ENCODE measurements at regions not wholly inside any gene's neighbourhood (a gene's known extent, or its start where the extent isn't known, plus 50 kb on each side); places are given as distances from the start of the nearest gene placed in this dataset.
A peak's percentile ranks its signal among the peaks of the same experiment; 100 is the strongest.

DNA sequence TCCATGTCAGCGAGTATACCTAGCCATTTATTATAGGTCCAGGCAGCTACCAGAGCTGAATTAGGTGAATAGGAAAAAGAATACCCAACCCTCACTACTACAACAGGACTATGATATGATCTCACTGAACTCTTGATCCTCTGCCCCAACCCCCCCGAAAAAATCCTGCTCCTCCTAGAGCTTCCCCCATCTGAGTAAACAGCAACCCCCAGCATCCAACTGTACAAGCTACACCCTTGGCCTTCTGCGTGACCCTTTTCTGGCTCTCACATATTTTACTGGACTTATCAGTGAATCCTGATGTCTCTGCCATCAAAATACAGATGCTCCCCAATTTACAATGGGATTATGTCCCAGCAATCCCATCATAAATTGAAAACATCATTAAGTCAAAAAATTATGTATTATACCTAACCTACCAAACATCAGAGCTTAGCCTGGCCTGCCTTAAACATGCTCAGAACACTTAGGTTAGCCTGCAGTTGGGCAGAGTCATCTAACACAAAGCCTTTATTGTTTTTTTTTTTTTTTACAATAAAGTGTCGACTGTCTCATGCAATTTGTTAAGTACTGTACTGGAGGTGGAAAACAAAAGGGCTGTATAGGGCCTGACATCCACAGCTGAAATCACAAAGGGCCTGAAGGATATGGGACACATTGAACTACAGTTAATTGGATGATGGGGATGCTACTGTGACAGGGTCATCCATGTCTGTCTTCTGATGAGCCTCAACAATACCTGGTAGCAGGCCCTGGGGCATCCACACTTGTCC, 128.9 kb upstream of the ERCC6L2 start:
- no peaks in the 10 kb centered on the region for H3K36me3 Mint-ChIP-seq
- no peaks in the 10 kb centered on the region for H3K4me1 Mint-ChIP-seq
- ATAC-seq (ENCODE audit: low read depth in 2 of 2): no peak
- no peak for DNase-seq
- H3K4me3 Mint-ChIP-seq: no peak overlapping the region
- H3K9me3 Mint-ChIP-seq: peaks cover 0 to 3% (median 0%) of the 10 kb centered on the region in 7 donors
- no peak overlapping the region for H3K27ac Mint-ChIP-seq
- H3K27me3 Mint-ChIP-seq: peaks cover 18 to 29% (median 24%) of the 10 kb centered on the region in 3 donors

DNA sequence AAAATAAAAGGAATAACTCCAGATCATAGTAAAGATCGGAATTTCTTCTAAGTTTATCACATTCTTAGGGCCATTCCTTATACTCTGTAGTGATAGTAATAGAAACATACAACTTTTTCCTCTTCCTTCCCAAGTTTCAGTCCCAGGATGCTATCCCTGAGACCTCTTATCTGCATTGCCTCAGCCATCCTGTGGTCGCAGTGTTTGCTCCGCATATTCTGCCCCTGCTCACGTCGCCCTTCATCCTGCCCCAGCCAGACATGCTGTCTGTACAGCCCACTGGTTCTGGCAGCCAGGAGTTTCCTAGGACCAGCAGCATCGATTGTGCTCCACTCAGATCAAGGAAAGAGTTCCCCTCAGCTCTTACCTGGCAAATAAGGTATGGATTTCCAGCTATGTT, 132.7 kb upstream of the ERCC6L2 start:
- Mint-ChIP-seq H3K4me1 (no peaks in the 10 kb centered on the region), H3K4me3 (no peak overlapping the region), H3K36me3 (no peaks in the 10 kb centered on the region), H3K9me3 (no peaks in the 10 kb centered on the region), H3K27ac (peak overlapping the region in 1 of 6 donors; percentile 1), H3K27me3 (peaks cover under 1 to 33% (median 19%) of the 10 kb centered on the region in 3 donors)
- ATAC-seq (ENCODE audit: low read depth in 2 of 2): no peak
- DNase-seq: no peak

DNA sequence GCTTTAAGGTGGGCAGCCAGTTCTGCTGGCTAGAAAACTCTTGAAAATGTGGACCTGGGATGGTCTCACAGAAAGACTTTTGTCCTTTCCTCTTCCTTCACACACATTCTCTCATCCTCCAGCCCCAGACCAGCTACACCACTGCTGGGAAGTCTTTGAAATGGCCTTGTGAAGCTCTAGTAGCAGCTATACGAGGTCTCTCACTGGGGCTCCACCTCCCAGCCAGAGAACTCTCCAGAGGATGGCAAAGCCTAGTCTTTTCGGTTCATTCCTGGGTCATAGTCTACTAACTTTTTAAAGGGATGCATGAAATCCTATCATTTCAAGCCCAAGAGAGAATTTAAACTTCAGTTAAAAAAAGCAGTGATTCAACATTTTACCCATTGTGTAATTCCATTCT, 133.9 kb upstream of the ERCC6L2 start:
- ATAC-seq (ENCODE audit: low read depth in 2 of 2) (no peak), DNase-seq (no peak)
- no peaks in the 10 kb centered on the region for H3K36me3 Mint-ChIP-seq
- no peak overlapping the region for H3K4me3 Mint-ChIP-seq
- peaks cover 7 to 23% (median 19%) of the 10 kb centered on the region in 3 donors for H3K27me3 Mint-ChIP-seq
- H3K4me1 Mint-ChIP-seq: no peaks in the 10 kb centered on the region
- no peak overlapping the region for H3K27ac Mint-ChIP-seq
- H3K9me3 Mint-ChIP-seq: no peaks in the 10 kb centered on the region

DNA sequence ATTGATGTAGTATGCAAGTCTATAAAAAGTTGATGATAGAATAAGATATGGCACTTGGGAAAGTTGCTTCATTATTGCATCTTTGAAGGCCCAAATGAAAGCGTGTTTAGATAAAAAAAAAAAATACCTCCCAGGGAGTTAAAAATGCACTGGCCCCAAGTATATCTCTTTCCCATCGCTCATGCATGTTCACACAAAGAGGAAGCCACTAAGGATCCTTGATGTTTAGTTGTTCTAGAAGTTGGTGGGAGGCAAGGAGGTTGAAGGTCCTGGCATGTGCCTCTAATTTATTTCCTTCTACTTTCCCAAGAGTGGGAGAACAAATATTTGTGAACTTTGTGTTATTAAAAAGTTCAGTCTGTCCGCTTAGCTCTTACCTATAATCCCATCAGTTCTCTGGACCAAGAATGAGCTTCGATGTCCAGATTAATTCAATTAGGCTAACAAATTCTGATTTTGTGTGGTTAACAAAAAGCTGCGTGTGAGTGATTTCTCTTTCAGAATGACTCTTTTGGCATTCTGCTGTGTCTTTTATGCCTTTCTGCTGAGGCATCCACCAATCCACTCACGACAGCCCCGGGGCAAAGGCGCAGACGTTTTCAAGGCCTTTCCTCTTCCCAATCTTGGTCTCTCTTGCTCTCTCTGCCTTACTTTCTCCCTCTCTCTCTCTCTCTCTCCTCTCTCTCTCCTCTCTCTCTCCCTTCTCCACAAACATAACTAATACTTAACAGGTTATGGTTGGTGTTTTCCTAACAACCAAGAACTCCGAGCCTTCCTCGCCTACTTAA, 135.1 kb upstream of the ERCC6L2 start:
- H3K27ac Mint-ChIP-seq: no peak overlapping the region
- no peaks in the 10 kb centered on the region for H3K36me3 Mint-ChIP-seq
- H3K27me3 Mint-ChIP-seq: peaks cover 11 to 19% (median 18%) of the 10 kb centered on the region in 3 donors
- ATAC-seq (ENCODE audit: low read depth in 2 of 2) (no peak), DNase-seq (no peak)
- H3K4me1 Mint-ChIP-seq: no peaks in the 10 kb centered on the region
- H3K9me3 Mint-ChIP-seq: no peaks in the 10 kb centered on the region
- peak overlapping the region in 1 of 8 donors; percentile 23 for H3K4me3 Mint-ChIP-seq

DNA sequence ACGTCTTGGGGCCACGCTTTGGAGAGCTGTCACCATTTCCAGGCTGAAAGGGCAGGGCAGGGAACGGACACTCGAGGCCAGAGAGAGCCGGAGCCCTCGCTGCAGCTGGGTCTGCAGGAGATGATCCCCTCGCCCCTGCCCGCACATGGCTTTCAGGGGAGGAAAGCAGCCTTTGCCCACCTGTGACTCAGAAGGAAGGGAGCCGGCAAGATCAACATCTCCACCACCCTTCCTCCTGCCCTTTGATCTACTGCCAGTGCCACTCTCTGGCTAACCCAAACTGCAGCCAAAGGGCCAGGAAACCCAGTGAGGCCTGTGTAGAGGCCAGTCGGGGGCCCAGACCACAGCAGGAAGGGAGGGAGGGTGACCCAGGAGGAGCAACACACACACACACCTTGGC, 137.1 kb upstream of the ERCC6L2 start:
- peaks cover 14 to 19% (median 18%) of the 10 kb centered on the region in 3 donors for H3K27me3 Mint-ChIP-seq
- H3K36me3 Mint-ChIP-seq: no peaks in the 10 kb centered on the region
- no peaks in the 10 kb centered on the region for H3K9me3 Mint-ChIP-seq
- H3K4me1 Mint-ChIP-seq: no peaks in the 10 kb centered on the region
- ATAC-seq (ENCODE audit: low read depth in 2 of 2) (no peak), DNase-seq (no peak)
- no peak overlapping the region for H3K27ac Mint-ChIP-seq
- no peak overlapping the region for H3K4me3 Mint-ChIP-seq

DNA sequence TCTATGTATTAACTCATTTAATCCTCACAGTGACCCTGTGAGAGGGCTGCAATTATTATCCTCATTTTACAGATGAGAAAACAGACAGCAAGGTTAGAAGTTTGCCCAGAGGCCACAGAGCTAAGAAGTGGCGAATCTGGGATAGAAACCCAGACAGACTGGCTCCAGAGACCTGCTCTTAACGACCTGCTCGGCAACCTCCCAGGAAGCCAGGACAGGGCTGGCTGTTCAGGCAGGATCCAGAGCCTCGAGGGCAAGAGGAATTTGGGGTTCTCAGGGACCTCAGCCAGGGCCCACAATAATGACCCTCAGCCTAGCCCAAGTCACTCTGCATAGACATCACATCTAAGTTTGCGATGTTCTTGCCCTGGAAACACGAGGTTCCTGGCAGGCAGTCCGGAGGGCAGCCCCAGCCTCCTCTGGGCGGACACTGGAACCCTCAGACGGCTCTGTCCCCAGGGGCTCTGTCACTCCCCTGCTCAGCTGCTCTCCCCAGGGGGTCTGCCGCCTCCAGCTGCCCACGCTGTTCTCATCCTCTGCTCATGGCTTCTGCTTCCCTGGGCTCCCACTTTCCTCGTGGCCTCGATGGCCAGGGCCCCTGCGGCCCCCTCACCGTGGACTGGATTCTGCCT, 138.5 kb upstream of the ERCC6L2 start:
- no peak for ATAC-seq (ENCODE audit: low read depth in 2 of 2)
- peaks cover 10 to 22% (median 16%) of the 10 kb centered on the region in 3 donors for H3K27me3 Mint-ChIP-seq
- H3K4me1 Mint-ChIP-seq: no peaks in the 10 kb centered on the region
- H3K27ac Mint-ChIP-seq: no peak overlapping the region
- no peak overlapping the region for H3K4me3 Mint-ChIP-seq
- no peaks in the 10 kb centered on the region for H3K36me3 Mint-ChIP-seq
- DNase-seq: no peak
- H3K9me3 Mint-ChIP-seq: no peaks in the 10 kb centered on the region

DNA sequence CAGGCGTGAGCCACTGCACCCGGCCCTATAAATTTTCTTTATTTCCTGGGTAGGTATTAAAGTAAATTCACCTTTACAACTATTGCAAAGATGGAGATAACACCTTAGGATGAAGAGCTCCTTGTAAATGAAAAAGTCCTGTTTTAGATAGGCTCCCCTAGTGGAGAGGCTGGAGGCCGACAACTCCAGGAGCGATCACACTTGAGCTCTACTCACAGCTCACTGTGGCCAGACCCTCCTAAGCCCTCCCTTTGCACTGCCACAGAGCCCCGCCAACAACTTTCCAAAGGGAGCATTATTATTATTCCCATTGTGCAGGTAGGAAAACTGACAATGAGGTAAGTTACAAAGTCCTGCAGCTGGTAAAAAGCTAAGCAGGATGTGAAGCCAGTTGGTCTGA, 139.1 kb upstream of the ERCC6L2 start:
- peak overlapping the region in 1 of 8 donors; percentile 42 for H3K4me3 Mint-ChIP-seq
- ATAC-seq (ENCODE audit: low read depth in 2 of 2): no peak
- H3K36me3 Mint-ChIP-seq: no peaks in the 10 kb centered on the region
- peaks cover 9 to 26% (median 16%) of the 10 kb centered on the region in 3 donors for H3K27me3 Mint-ChIP-seq
- H3K27ac Mint-ChIP-seq: no peak overlapping the region
- no peaks in the 10 kb centered on the region for H3K9me3 Mint-ChIP-seq
- DNase-seq: no peak
- no peaks in the 10 kb centered on the region for H3K4me1 Mint-ChIP-seq

DNA sequence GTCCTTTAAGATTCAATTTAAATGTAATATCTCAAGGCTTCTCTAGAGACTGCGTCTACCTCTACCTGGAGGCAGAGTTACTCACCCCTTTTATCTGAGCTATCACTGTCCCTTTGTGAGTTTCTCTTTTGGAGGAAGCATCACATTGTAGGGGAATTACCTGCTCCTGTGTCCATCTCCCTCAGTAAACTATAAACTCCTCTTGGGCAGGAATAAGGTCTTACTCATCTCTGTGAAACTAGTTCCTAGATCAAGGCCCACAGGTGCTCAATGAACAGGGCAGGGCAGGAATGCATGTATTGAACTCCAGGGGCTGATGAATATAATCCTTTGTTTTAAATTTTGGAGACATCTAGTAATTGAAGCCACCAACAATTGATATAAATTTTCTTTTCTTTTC, 139.8 kb upstream of the ERCC6L2 start:
- Mint-ChIP-seq H3K4me1 (no peaks in the 10 kb centered on the region), H3K27me3 (peaks cover 5 to 26% (median 12%) of the 10 kb centered on the region in 3 donors), H3K27ac (no peak overlapping the region), H3K9me3 (peaks cover 0 to 3% (median 0%) of the 10 kb centered on the region in 7 donors), H3K4me3 (no peak overlapping the region), H3K36me3 (no peaks in the 10 kb centered on the region)
- no peak for ATAC-seq (ENCODE audit: low read depth in 2 of 2)
- DNase-seq: no peak

DNA sequence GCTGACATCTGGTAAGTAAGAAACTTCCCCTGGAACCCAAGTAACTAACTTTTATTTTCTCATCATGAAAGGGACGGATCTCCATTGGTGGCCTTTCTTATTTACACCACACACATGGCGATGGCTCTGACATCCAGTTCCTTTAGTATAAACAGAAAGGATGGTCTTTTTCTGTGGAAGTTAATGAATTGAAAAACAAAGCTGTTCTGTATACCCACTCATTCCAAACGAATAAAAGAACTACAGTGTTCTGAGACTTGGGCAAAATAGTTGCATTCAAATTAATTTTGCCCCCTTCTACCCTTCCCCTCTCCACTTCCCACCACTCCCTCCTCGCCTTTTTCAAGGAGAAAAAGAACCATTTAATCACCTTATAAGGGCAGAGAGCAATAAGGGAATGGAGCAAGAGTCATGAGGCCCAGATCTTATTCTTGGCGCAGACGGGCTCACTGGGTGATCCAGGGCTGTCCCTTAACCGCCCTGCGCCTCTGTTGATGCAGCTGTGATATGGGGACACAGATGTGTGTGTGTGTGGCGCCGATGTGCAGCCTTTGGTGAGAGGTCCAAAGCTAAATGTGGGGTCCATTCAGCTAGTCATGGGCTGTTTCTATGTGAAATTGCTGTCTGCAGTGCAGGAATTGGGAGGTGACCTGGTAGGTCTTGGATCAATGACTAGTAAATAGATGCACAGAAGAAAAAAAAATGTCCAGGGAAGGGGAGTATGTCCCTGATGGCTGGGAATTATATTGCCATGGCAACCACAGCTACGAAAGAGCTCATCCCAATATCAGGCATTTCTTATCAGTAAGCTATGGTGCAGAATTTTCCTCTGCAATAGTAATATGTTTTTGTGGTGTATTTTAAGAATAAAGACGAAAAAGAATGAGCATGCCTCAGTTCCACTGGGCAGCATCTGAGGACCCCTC, 141.5 kb upstream of the ERCC6L2 start:
- Mint-ChIP-seq H3K27me3 (peaks cover 5 to 26% (median 6%) of the 10 kb centered on the region in 3 donors), H3K4me1 (no peaks in the 10 kb centered on the region), H3K4me3 (no peak overlapping the region)

DNA sequence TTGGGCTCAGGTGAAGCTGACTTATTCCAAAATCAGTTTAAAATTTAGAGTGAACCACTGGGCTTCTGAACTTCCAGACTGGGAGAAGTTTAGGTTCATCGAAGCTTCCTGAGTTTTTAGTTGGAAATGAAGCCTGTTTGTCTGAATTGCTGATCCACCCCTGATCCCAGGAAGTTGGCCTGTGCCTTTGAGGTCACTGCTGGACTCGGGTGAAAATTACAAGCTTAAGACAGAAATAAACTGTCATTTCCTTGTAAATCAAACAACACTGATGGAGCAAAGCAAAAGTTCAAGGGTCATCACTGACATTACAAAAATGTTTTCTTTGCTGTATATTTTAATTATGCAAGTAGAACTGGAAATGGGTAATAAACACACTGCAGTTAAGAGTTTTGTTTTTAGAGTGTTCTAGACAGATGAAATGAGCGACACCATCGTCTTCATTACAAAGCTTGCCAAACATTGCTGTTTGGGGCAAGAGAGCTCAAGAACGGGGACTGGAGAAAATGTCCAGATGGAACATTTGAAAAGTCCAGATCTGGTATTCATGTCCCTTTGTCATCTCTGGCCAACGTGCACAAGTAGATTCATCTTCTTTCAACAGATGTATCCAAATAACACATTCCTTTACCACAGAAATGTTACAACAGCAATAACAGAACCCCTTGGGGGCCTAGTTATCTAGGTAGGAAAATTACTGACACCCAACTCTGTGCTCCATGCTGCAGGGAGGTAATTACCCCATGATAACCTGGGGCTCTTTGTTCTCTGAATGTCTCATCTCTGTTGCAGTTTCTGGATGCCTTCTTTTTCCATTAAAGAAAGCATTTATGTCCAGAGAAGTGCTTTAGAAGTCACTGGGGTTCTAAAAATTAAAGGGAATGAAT, 142.4 kb upstream of the ERCC6L2 start:
- H3K4me1 Mint-ChIP-seq: no peaks in the 10 kb centered on the region
- H3K36me3 Mint-ChIP-seq: peaks cover 0 to 3% of the 10 kb centered on the region in 2 donors
- DNase-seq (no peak), ATAC-seq (ENCODE audit: low read depth in 2 of 2) (no peak)
- no peak overlapping the region for H3K27ac Mint-ChIP-seq
- H3K27me3 Mint-ChIP-seq: peaks cover 5 to 26% (median 6%) of the 10 kb centered on the region in 3 donors
- H3K9me3 Mint-ChIP-seq: peaks cover 0 to 11% (median 5%) of the 10 kb centered on the region in 7 donors
- H3K4me3 Mint-ChIP-seq: no peak overlapping the region

More for the DNA sequence above, 141.5 kb upstream of the ERCC6L2 start:
- no peak for ATAC-seq (ENCODE audit: low read depth in 2 of 2)
- H3K36me3 Mint-ChIP-seq: no peaks in the 10 kb centered on the region
- peak overlapping the region in 1 of 6 donors; percentile 79 for H3K27ac Mint-ChIP-seq
- DNase-seq: no peak
- H3K9me3 Mint-ChIP-seq: peaks cover 0 to 5% (median 2%) of the 10 kb centered on the region in 7 donors

DNA sequence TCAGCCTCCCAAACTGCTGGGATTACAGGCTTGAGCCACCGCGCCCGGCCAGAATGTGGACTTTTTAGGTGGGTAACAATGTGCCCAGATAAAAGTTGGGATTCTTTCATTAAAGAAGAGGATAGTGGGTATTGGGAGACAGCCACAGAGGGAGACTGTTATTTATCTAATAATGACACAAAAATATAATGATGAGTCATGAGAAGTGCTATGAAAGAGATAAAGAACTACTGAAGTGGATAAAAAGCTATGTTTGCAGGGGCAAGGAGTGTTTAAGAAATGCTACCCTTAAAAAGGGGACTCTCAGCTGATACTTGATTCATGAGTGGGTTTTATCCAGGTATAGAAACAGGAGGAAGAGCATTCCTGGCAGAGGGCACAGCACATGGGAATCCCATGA, 143.6 kb upstream of the ERCC6L2 start:
- no peak overlapping the region for H3K4me3 Mint-ChIP-seq
- H3K27me3 Mint-ChIP-seq: peaks cover 5 to 19% (median 6%) of the 10 kb centered on the region in 3 donors
- no peaks in the 10 kb centered on the region for H3K4me1 Mint-ChIP-seq
- H3K36me3 Mint-ChIP-seq: peaks cover 0 to 3% of the 10 kb centered on the region in 2 donors
- H3K27ac Mint-ChIP-seq: peak overlapping the region in 1 of 6 donors; percentile 61
- H3K9me3 Mint-ChIP-seq: peaks cover 0 to 16% (median 5%) of the 10 kb centered on the region in 7 donors
- ATAC-seq (ENCODE audit: low read depth in 2 of 2): no peak
- DNase-seq: no peak
